CD4-positive, alpha-beta T cell (primary cell): ENCODE measurements at regions not wholly inside any gene's neighbourhood (a gene's known extent, or its start where the extent isn't known, plus 50 kb on each side); places are given as distances from the start of the nearest gene placed in this dataset.

Source experiments
- ATAC-seq: fragments of 200-7000 bp; cut with Tn5 transposase; one replicate; pipeline ENCODE4 v1.10.0; 2022; ENCODE audit warnings: mild to moderate bottlenecking; ENCODE audit not compliant: poor library complexity
- CTCF ChIA-PET: fragments of 350-600 bp; sonication (Branson Sonifier 250); formaldehyde crosslinking; loops from one replicate; lab custom pipeline; 2021; ENCODE audit warnings: antibody characterized with exemption, inconsistent platforms; lab: Charles Lee
- POLR2A ChIA-PET: fragments of 350-600 bp; sonication (Branson Sonifier 250); formaldehyde crosslinking; loops from one replicate; lab custom pipeline; 2021; ENCODE audit warnings: antibody characterized with exemption, inconsistent platforms; lab: Charles Lee
- DNase-seq, 14 experiments: peaks; one replicate each; pipeline ENCODE4 v3.0.0-alpha.2; 2013 to 2020; ENCODE audit warnings: mixed read lengths in 2 of 14
- H3K27ac ChIP-seq, 2 donors: one replicate each; pipeline versions ENCODE4 v1.5.1 to v1.7.0; 2013; ENCODE audit warnings: low read length in 2 of 2, low read depth in 1 of 2, mild to moderate bottlenecking in 1 of 2
- H3K27me3 ChIP-seq, 2 experiments: 1 replicate in 1 of 2; 2 replicates in 1 of 2; pipeline versions ENCODE4 v1.6.1 to v1.7.0; 2013; ENCODE audit warnings: low read length in 2 of 2, control low read depth in 1 of 2, mild to moderate bottlenecking in 1 of 2, moderate library complexity in 1 of 2; ENCODE audit not compliant: insufficient read depth in 2 of 2, control insufficient read depth in 1 of 2
- H3K36me3 ChIP-seq: one replicate; pipeline ENCODE4 v1.6.1; 2013; ENCODE audit warnings: low read length, control low read depth; ENCODE audit not compliant: insufficient read depth
- H3K4me1 ChIP-seq: one replicate; pipeline ENCODE4 v1.6.1; 2013; ENCODE audit warnings: low read length, control low read depth; ENCODE audit not compliant: insufficient read depth
- H3K4me3 ChIP-seq: one replicate; pipeline ENCODE4 v1.5.1; 2013; ENCODE audit warnings: mild to moderate bottlenecking, low read length, moderate library complexity
- H3K9me3 ChIP-seq, 2 experiments: 1 replicate in 1 of 2; 2 replicates in 1 of 2; pipeline versions ENCODE4 v1.6.1 to v1.7.0; 2013; ENCODE audit warnings: low read length in 2 of 2, mild to moderate bottlenecking in 2 of 2, control low read depth in 1 of 2, moderate library complexity in 1 of 2; ENCODE audit not compliant: control insufficient read depth in 1 of 2, insufficient read depth in 1 of 2
- H3K27ac Mint-ChIP-seq: one replicate; pipeline ENCODE4 v1.8.0; 2020; ENCODE audit warnings: mixed read lengths
- H3K27me3 Mint-ChIP-seq: one replicate; pipeline ENCODE4 v1.8.0; 2021; ENCODE audit warnings: mixed read lengths
- H3K36me3 Mint-ChIP-seq: one replicate; pipeline ENCODE4 v1.8.0; 2021; ENCODE audit warnings: low read depth, mixed read lengths
- H3K4me1 Mint-ChIP-seq: one replicate; pipeline ENCODE4 v1.8.0; 2021; ENCODE audit warnings: low read depth, mixed read lengths
- H3K4me3 Mint-ChIP-seq: one replicate; pipeline ENCODE4 v1.8.0; 2020; ENCODE audit warnings: mild to moderate bottlenecking, mixed read lengths
- H3K9me3 Mint-ChIP-seq: one replicate; pipeline ENCODE4 v1.8.0; 2020; ENCODE audit warnings: mixed read lengths
- intact Hi-C, 2 experiments: fragments of 100-400 bp; cut with DNase I in 1 of 2; cut with micrococcal nuclease in 1 of 2; formaldehyde crosslinking; loops; one replicate each; pipeline versions ENCODE4 v1.15.1 to v1.9.0; 2023 to 2025; cut with DNase I, micrococcal nuclease
- TF ChIP-seq, protein P1 (sequence below): fragments of 200-600 bp; IDR thresholded peaks from one replicate; pipeline ENCODE4 v1.8.0; 2022; ENCODE audit warnings: antibody characterized with exemption, mild to moderate bottlenecking

DNA sequence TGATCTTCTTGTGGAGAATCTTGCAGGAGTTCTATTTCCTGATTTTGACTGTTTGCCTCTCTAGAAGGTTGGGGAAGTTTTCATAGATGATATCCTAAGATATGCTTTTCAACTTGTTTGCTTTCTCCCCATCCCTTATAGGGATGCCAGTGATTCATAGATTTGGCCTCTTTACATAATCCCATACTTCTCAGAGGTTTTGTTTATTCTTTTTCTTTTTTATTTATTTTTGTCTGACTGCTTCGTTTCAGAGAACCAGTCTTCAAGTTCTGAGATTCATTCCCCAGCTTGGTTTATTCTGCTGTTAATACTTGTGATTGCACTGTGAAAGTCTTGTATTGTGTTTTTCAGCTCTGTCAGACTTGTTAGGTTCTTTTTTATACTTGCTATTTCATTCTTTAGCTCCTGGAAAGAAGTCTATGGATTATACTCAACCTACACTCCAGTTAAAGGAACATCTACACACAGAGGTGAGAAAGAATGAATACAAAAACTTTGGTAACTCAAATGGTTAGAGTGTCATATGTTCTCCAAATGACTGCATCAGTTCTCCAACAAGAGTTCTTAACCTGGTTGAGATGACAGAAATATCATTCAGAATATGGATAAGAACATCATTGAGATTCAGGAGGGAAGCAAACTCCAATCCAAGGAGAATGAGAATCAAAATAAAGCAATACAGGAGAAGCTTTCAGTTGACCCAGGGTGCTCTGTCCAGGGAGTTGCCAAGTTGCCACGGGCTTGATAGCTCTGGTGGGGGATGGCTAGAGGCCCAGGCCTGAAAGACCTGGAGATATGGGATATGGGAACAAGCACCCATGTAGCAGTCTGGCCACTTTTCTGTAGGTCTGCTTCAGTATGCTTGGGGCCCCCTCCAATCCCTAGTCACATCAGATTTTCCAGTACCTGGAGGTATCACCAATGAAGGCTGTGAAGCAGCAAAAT is 150.3 kb downstream of the AHR start:
- Mint-ChIP-seq H3K27ac (no peak overlapping the region), H3K27me3 (peaks cover 14% of the 10 kb centered on the region), H3K4me1 (no peaks in the 10 kb centered on the region), H3K36me3 (no peaks in the 10 kb centered on the region), H3K9me3 (peaks cover 14% of the 10 kb centered on the region), H3K4me3 (no peak overlapping the region)
- H3K9me3 ChIP-seq: peaks cover 7 to 11% of the 10 kb centered on the region in 2 experiments
- DNase-seq (no peak), ATAC-seq (no peak)
- CTCF ChIA-PET: no interaction called here
- no peak overlapping the region for H3K4me3 ChIP-seq
- no peaks in the 10 kb centered on the region for H3K4me1 ChIP-seq
- H3K36me3 ChIP-seq: no peaks in the 10 kb centered on the region
- intact Hi-C loops: no loop called here
- POLR2A ChIA-PET: no interaction called here
- TF ChIP-seq, protein P1, sequence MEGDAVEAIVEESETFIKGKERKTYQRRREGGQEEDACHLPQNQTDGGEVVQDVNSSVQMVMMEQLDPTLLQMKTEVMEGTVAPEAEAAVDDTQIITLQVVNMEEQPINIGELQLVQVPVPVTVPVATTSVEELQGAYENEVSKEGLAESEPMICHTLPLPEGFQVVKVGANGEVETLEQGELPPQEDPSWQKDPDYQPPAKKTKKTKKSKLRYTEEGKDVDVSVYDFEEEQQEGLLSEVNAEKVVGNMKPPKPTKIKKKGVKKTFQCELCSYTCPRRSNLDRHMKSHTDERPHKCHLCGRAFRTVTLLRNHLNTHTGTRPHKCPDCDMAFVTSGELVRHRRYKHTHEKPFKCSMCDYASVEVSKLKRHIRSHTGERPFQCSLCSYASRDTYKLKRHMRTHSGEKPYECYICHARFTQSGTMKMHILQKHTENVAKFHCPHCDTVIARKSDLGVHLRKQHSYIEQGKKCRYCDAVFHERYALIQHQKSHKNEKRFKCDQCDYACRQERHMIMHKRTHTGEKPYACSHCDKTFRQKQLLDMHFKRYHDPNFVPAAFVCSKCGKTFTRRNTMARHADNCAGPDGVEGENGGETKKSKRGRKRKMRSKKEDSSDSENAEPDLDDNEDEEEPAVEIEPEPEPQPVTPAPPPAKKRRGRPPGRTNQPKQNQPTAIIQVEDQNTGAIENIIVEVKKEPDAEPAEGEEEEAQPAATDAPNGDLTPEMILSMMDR: no peak
- no peak overlapping the region for H3K27ac ChIP-seq
- H3K27me3 ChIP-seq: no peaks in the 10 kb centered on the region

DNA sequence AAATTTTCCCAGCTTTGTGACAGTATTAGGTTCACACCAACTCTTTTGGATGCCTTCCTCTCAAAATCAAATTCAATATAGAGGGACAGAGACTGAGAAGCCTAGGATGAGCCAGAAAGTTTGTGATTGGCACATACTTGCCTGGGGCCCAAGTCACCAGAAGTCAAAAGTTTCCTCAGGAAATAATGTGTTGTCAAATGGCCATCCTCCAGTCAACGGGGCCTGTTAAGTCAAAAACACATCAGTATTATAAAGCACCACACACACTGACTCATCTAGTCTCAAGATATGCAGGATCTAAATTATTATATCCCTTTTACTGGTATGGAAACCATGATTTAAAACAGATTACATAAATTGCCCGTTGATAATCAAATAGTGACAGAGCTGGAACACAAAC is 158.1 kb downstream of the AHR start:
- Mint-ChIP-seq H3K4me3 (no peak overlapping the region), H3K9me3 (peaks cover 6% of the 10 kb centered on the region), H3K4me1 (no peaks in the 10 kb centered on the region), H3K36me3 (no peaks in the 10 kb centered on the region), H3K27ac (no peak overlapping the region), H3K27me3 (no peaks in the 10 kb centered on the region)
- CTCF ChIA-PET: no interaction called here
- no peaks in the 10 kb centered on the region for H3K27me3 ChIP-seq
- ATAC-seq (no peak), DNase-seq (no peak)
- POLR2A ChIA-PET: no interaction called here
- H3K36me3 ChIP-seq: no peaks in the 10 kb centered on the region
- no peaks in the 10 kb centered on the region for H3K4me1 ChIP-seq
- no peaks in the 10 kb centered on the region for H3K9me3 ChIP-seq
- H3K27ac ChIP-seq: no peak overlapping the region
- intact Hi-C loops: no loop called here
- TF ChIP-seq, protein P1: no peak
- no peak overlapping the region for H3K4me3 ChIP-seq

DNA sequence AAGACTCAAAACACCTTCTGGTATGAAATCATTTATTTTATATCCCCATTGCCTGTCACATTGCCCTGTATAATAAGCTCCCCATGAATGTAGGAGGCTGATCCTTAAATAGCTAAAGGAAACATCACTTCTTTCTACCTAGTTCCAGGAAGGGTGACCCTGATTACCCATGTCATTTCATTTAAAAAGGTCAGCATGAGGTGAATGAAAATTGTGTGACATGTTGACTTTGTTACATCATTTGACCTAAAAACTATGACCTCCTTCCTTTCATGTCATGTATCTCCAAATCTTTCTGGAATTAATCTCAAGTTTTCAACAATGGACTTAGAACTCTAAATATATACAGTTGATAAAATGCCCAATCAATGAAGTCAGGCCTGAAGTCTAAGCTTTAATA is 161.5 kb downstream of the AHR start:
- Histone ChIP-seq H3K36me3 (no peaks in the 10 kb centered on the region), H3K9me3 (no peaks in the 10 kb centered on the region), H3K4me1 (peaks cover 5% of the 10 kb centered on the region), H3K27me3 (no peaks in the 10 kb centered on the region), H3K4me3 (no peak overlapping the region), H3K27ac (no peak overlapping the region)
- CTCF ChIA-PET: interaction anchor here (1.2 kb wide), 1 partner anchor 27 kb away, joined by 3 read pairs; no protein-coding TSS in a partner anchor
- no peaks in the 10 kb centered on the region for H3K27me3 Mint-ChIP-seq
- POLR2A ChIA-PET: no interaction called here
- H3K27ac Mint-ChIP-seq: no peak overlapping the region
- H3K9me3 Mint-ChIP-seq: peaks cover 6% of the 10 kb centered on the region
- peaks cover 11% of the 10 kb centered on the region for H3K4me1 Mint-ChIP-seq
- H3K4me3 Mint-ChIP-seq: no peak overlapping the region
- DNase-seq: no peak
- intact Hi-C loops: no loop called here
- no peaks in the 10 kb centered on the region for H3K36me3 Mint-ChIP-seq
- TF ChIP-seq, protein P1: no peak
- no peak for ATAC-seq
